ENCODE measurements at regions not wholly inside any gene's neighbourhood (a gene's known extent, or its start where the extent isn't known, plus 50 kb on each side); places are given as distances from the start of the nearest gene placed in this dataset.

- peak overlapping the region; percentile 53; the same call in 1 of the 2 replicates for H2BK20ac ChIP-seq (ENCODE audit: low read depth, low read length)
- no peak overlapping the region for H2AK9ac ChIP-seq (replicated peaks; ENCODE audit: low read depth, low read length, poor library complexity)
- peak overlapping the region; percentile 53; the same call in 1 of the 2 replicates for H4K91ac ChIP-seq (ENCODE audit: insufficient read depth, low read depth, low read length)
- H3K23ac ChIP-seq (ENCODE audit: low read depth, low read length), result no peak overlapping the region
- peak overlapping the region; percentile 33; the same call in 1 of the 2 replicates for H3K14ac ChIP-seq (replicated peaks; ENCODE audit: low read depth, low read length)
- H2AK5ac ChIP-seq (ENCODE audit: low read depth, low read length), result no peak overlapping the region
- no peak overlapping the region for H2AFZ ChIP-seq (replicated peaks; ENCODE audit: low read length, poor library complexity)
- no peak overlapping the region for H3K27ac ChIP-seq (ENCODE audit: insufficient read depth, low read length)
- H3K79me1 ChIP-seq (ENCODE audit: low read depth in 1 of 2, low read length in 2 of 2), result no peaks in the 10 kb centered on the region
- peak overlapping the region; percentile 57 for H3K18ac ChIP-seq (ENCODE audit: low read depth, low read length)
- no peak overlapping the region for H2BK5ac ChIP-seq (ENCODE audit: low read depth, low read length, poor library complexity, severe bottlenecking)
- BruUV-seq (replicated peaks), result no TSS peak
- no peaks in the 10 kb centered on the region for H4K20me1 ChIP-seq (ENCODE audit: insufficient read depth, low read length)
- TF ChIP-seq SMC3 (IDR thresholded peaks at IDR 0.05; ENCODE audit: low read depth, low read length) (no peak), USF2 (IDR thresholded peaks at IDR 0.05; ENCODE audit: low read depth, low read length) (no peak), CEBPB (IDR thresholded peaks at IDR 0.05; ENCODE audit: low read depth, low read length) (no peak), CHD1 (IDR thresholded peaks at IDR 0.05; ENCODE audit: low read depth, low read length) (no peak), RAD21 (IDR thresholded peaks at IDR 0.05; ENCODE audit: low read length) (no peak)
- peak; percentile 29 for DNase-seq
- H3K9me1 ChIP-seq (ENCODE audit: insufficient read depth, low read length), result no peaks in the 10 kb centered on the region
- H3K9ac ChIP-seq (ENCODE audit: low read depth, low read length), result no peak overlapping the region
- peak overlapping the region in 1 of 2 experiments; percentile 31; a peak in 3 of 4 replicates for H4K8ac ChIP-seq (ENCODE audit: low read depth in 2 of 2, low read length in 2 of 2)
- no peak overlapping the region for H3K4me3 ChIP-seq (ENCODE audit: insufficient read depth, low read depth, low read length)
- H2BK15ac ChIP-seq (ENCODE audit: low read depth, low read length), result peak overlapping the region; percentile 18; the same call in 2 of the 3 replicates
- peak overlapping the region; percentile 32 for H2BK120ac ChIP-seq (ENCODE audit: low read depth, low read length)
- H3K9me3 ChIP-seq (ENCODE audit: control insufficient read depth, insufficient read depth, low read length), result no peaks in the 10 kb centered on the region
- ChIA-PET CTCF (interaction anchor here (0.8 kb wide), 1 partner anchor 17 kb away, joined by 4 read pairs; no protein-coding TSS in a partner anchor), POLR2A (ENCODE audit: unreplicated experiment) (no interaction called here)
- intact Hi-C loops (cut with micrococcal nuclease), result no loop called here
- no peak overlapping the region for H3K56ac ChIP-seq (ENCODE audit: extremely low read depth, insufficient read depth, low read length)
- peaks cover 4% of the 10 kb centered on the region for H3K4me1 ChIP-seq (ENCODE audit: control insufficient read depth, insufficient read depth, low read length)
- ATAC-seq (ENCODE audit: low read depth), result peak; percentile 40
- dilution Hi-C loops (cut with HindIII; ENCODE audit: low sequenced_read_pairs, unreplicated experiment), result no loop called here
- in situ Hi-C loops (cut with MboI; ENCODE audit: low sequenced_read_pairs), result no loop called here
- WGBS, 2 experiments (ENCODE audit: extremely low coverage in 2 of 2, insufficient read length in 1 of 2), result no CpG with 5 or more reads among the region's 2 CpGs
- H4K5ac ChIP-seq (ENCODE audit: low read depth, low read length), result peak overlapping the region; percentile 19; the same call in 1 of the 2 replicates
- H3K4me2 ChIP-seq (ENCODE audit: low read depth, low read length), result no peak overlapping the region
- H3K36me3 ChIP-seq (ENCODE audit: control insufficient read depth, insufficient read depth, low read length), result no peaks in the 10 kb centered on the region
- no peaks in the 10 kb centered on the region for H3K27me3 ChIP-seq (ENCODE audit: control insufficient read depth, insufficient read depth, low read length)
- H3K4ac ChIP-seq (ENCODE audit: low read depth, low read length), result peak overlapping the region; percentile 30
These were observed 304.5 kb downstream of the KCNRG start for GRCh38 chr13:50319635-50320255.
